Pancreas (tissue), 10 donors: ENCODE measurements at regions not wholly inside any gene's neighbourhood (a gene's known extent, or its start where the extent isn't known, plus 50 kb on each side); places are given as distances from the start of the nearest gene placed in this dataset.

Experiments used
- ATAC-seq, 4 donors: fragments of 200-7000 bp; cut with Tn5 transposase; one replicate each; pipeline versions ENCODE4 v1.8.0 to v1.9.1; 2020; ENCODE audit warnings: mild to moderate bottlenecking in 4 of 4, moderate library complexity in 4 of 4
- DNase-seq, 6 donors: peaks; one replicate each; pipeline ENCODE4 v3.0.0-alpha.2; 2020
- FAIRE-seq: peaks from 2 replicates; lab custom pipeline; 2012; peaks lifted over from hg19 to GRCh38; lab: Jason Lieb, UNC
- H3K27ac ChIP-seq, 4 donors: fragments of 200-600 bp; sonication (generic); 1 replicate in 3 of 4; 2 replicates in 1 of 4; pipeline versions ENCODE4 v1.5.0 to v1.8.0; 2020
- H3K27me3 ChIP-seq, 4 donors: fragments of 200-600 bp; one replicate each; pipeline ENCODE4 v1.8.0; 2021
- H3K36me3 ChIP-seq, 3 donors: fragments of 200-600 bp; sonication (generic) in 1 of 3; one replicate each; pipeline versions ENCODE4 v1.5.0 to v1.8.0; 2020 to 2021
- H3K4me1 ChIP-seq, 3 donors: fragments of 200-600 bp; one replicate each; pipeline ENCODE4 v1.8.0; 2021
- H3K4me3 ChIP-seq, 4 donors: fragments of 200-600 bp; sonication (generic) in 2 of 4; one replicate each; pipeline versions ENCODE4 v1.5.0 to v1.8.0; 2020 to 2021
- H3K9me3 ChIP-seq, 4 donors: fragments of 200-600 bp; one replicate each; pipeline ENCODE4 v1.8.0; 2021
- CTCF ChIP-seq, 4 donors: fragments of 200-600 bp; sonication (generic) in 3 of 4; IDR thresholded peaks; one replicate each; pipeline versions ENCODE4 v1.5.0 to v1.8.0; 2021; ENCODE audit warnings: antibody characterized with exemption in 4 of 4
- WGBS, 2 donors: extraction: QIAGEN DNeasy Blood & Tissue Kit; methylation state at CpG; one replicate each; pipeline ENCODE4 v1.1.7; 2013; 5-methylcytosine and 5-hydroxymethylcytosine counted together
- intact Hi-C, 3 donors: fragments of 100-400 bp; cut with DNase I; formaldehyde crosslinking; loops; one replicate each; pipeline versions ENCODE4 v1.11.1 to v1.14.2; 2022
- donor health status: healthy with polysubstance abuse.
- donor health status: DM: no; HTN: no; CAD: no; lungs with moderate emphysema.
- donor health status: DM: no; HTN: no; CAD: no.
- donor health status: control.
- donor health status: control.
- donor health status: Bipolar disorder and iron deficiency.
- donor health status: DM: yes; HTN: yes; CAD: no.
- donor health status: DM: no; HTN: no; CAD: no.
- donor health status: DM: no; HTN: no; CAD: no.
- donor health status: DM: yes; HTN: yes; CAD: no.

GRCh38 chr4:143782521-143782920 is 82.0 kb upstream of the FREM3 start:
- Histone ChIP-seq H3K27me3 (no peaks in the 10 kb centered on the region), H3K27ac (no peak overlapping the region), H3K9me3 (no peaks in the 10 kb centered on the region), H3K4me3 (no peak overlapping the region), H3K4me1 (no peaks in the 10 kb centered on the region), H3K36me3 (no peaks in the 10 kb centered on the region)
- DNase-seq (no peak), FAIRE-seq (no peak), ATAC-seq (no peak)
- intact Hi-C loops: no loop called here
- TF ChIP-seq CTCF (IDR thresholded peaks at IDR 0.05): no peak
- WGBS, 2 donors: 57 to 59% methylated on average over 1 of the region's 1 CpG

- Histone ChIP-seq H3K27ac (no peak overlapping the region), H3K27me3 (no peaks in the 10 kb centered on the region), H3K4me1 (no peaks in the 10 kb centered on the region), H3K4me3 (no peak overlapping the region), H3K9me3 (no peaks in the 10 kb centered on the region), H3K36me3 (no peaks in the 10 kb centered on the region)
- peak; percentile 38 to 76 (median 72) for ATAC-seq
- DNase-seq: peak in 3 of 6 donors; percentile 12 to 26 (median 15)
- 73 to 74% methylated on average over 8 of the region's 8 CpGs for WGBS, 2 donors
- peak; percentile 15 to 29 (median 20) for TF ChIP-seq CTCF (IDR thresholded peaks at IDR 0.05)
- FAIRE-seq: no peak
- intact Hi-C loops: no loop called here
Measured at GRCh38 chr4:143773998-143774895, 73.8 kb upstream of the FREM3 start.

DNA sequence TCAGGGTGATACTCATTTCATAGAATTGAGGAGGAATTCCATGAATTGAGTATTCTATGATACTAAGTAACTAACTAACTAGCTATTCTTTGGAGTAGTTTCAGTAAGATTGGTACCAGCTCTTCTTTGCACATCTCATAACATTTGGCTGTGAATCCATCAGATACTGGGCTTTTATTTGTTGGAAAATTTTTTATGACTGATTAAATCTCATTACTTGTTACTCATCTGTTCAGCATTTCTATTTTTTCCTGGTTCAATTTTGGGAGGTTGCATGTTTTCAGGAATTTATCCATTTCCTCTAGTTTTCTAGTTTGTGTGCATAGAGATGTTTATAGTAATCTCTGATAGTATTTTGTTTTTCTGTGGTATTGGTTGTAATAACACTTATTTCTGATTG is 70.8 kb upstream of the FREM3 start:
- Histone ChIP-seq H3K27me3 (no peaks in the 10 kb centered on the region), H3K36me3 (no peaks in the 10 kb centered on the region), H3K9me3 (no peaks in the 10 kb centered on the region), H3K4me1 (no peaks in the 10 kb centered on the region), H3K27ac (no peak overlapping the region), H3K4me3 (no peak overlapping the region)
- FAIRE-seq (no peak), ATAC-seq (no peak), DNase-seq (no peak)
- intact Hi-C loops: no loop called here
- no peak for TF ChIP-seq CTCF (IDR thresholded peaks at IDR 0.05)

DNA sequence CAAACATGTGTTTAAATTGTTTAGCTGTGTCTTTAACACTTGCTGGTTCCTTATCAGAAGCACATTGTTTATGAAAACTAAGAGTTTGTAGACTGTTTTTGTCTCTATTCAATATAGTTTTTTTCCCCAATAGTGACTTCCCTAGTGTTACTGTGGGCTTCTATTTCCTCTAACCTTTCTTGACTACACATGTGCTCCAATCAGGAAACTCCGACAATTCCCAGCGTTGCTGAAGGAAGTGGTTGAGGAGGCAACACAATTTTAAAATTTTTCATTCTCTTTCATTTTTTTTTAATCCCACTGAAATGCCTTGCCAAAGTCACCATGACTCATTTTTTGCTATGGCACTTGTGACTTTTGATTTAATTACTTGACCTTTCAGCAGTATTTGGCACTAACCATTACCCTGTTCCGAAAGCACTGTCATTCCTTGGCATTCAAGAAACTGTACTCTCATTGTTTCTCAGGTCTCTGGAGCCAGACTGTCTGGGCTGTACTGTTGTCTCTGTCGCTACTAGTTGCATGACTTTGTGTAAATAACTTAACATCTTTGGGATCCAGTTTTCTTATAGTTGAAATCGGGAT is 67.6 kb upstream of the FREM3 start:
- TF ChIP-seq CTCF (IDR thresholded peaks at IDR 0.05): no peak
- Histone ChIP-seq H3K4me1 (no peaks in the 10 kb centered on the region), H3K9me3 (no peaks in the 10 kb centered on the region), H3K27ac (no peak overlapping the region), H3K4me3 (no peak overlapping the region), H3K27me3 (no peaks in the 10 kb centered on the region), H3K36me3 (no peaks in the 10 kb centered on the region)
- intact Hi-C loops: no loop called here
- WGBS, 2 donors: 83 to 89% methylated on average over 5 of the region's 5 CpGs
- DNase-seq (no peak), FAIRE-seq (no peak), ATAC-seq (no peak)

DNA sequence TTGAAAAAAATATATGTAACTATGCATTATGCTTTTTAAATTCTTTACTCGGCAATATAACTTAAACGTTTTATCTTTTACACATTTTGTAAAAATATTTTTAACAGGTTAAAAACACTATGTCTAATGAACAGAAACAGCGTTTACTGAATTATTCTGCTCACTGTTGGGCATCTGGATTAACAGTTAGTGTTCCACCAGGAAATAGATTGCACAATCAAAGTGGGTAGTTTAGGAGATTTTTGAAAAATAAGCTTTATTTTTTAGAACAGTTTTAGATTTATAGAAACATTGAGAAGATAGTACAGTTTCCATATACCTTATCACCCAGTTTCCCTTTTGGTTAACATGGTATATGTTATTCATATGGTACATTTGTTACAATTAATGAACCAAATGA is 63.1 kb upstream of the FREM3 start:
- TF ChIP-seq CTCF (IDR thresholded peaks at IDR 0.05): no peak
- no peak overlapping the region for H3K4me3 ChIP-seq
- 51 to 89% methylated on average over 3 of the region's 3 CpGs for WGBS, 2 donors
- H3K27ac ChIP-seq: no peak overlapping the region
- FAIRE-seq (peak; percentile 29), DNase-seq (no peak), ATAC-seq (no peak)
- H3K9me3 ChIP-seq: no peaks in the 10 kb centered on the region
- intact Hi-C loops: no loop called here
- H3K36me3 ChIP-seq: no peaks in the 10 kb centered on the region
- no peaks in the 10 kb centered on the region for H3K4me1 ChIP-seq
- H3K27me3 ChIP-seq: no peaks in the 10 kb centered on the region
